GM12878 (cell line): ENCODE measurements at regions not wholly inside any gene's neighbourhood (a gene's known extent, or its start where the extent isn't known, plus 50 kb on each side); places are given as distances from the start of the nearest gene placed in this dataset.
A peak's percentile ranks its signal among the peaks of the same experiment; 100 is the strongest.

Experiments used
- ATAC-seq: fragments of 200-7000 bp; cut with Tn5 transposase; 3 replicates; pipeline ENCODE4 v1.9.1; 2020; ENCODE audit warnings: mild to moderate bottlenecking, moderate library complexity
- BruUV-seq: library from RNA; stranded (reverse); fragments of 400-500 nt; replicated peaks from 2 replicates; lab custom pipeline; 2021; lab: Mats Ljungman, UMichigan
- CTCF ChIA-PET: fragments of 300-600 bp; sonication (Branson Sonifier 250); formaldehyde crosslinking; extraction: SDS; loops from one replicate; lab custom pipeline; 2021; ENCODE audit warnings: inconsistent platforms; lab: Yijun Ruan, JAX
- POLR2A ChIA-PET: fragments of 350-600 bp; formaldehyde crosslinking; extraction: SDS; loops from one replicate; lab custom pipeline; 2021; ENCODE audit warnings: inconsistent platforms; lab: Charles Lee
- RAD21 ChIA-PET: fragments of 300-600 bp; sonication (Branson Sonifier 250); formaldehyde crosslinking; loops from one replicate; lab custom pipeline; 2023; ENCODE audit warnings: antibody characterized with exemption; ENCODE audit not compliant: unreplicated experiment; lab: Charles Lee
- SMC1A ChIA-PET: fragments of 300-600 bp; sonication (Branson Sonifier 250); formaldehyde crosslinking; loops from one replicate; lab custom pipeline; 2023; ENCODE audit not compliant: unreplicated experiment, uncharacterized antibody; lab: Charles Lee
- DNase-seq: peaks from one replicate; pipeline ENCODE4 v3.0.0-alpha.2; 2011; ENCODE audit warnings: low read depth, low spot score
- FAIRE-seq: peaks from 3 replicates; lab custom pipeline; 2011; peaks lifted over from hg19 to GRCh38; lab: Jason Lieb, UNC
- H2AFZ ChIP-seq: 2 replicates; pipeline ENCODE4 v1.6.0; 2011; ENCODE audit warnings: low read depth, low read length, control low read depth; ENCODE audit not compliant: control insufficient read depth
- H3K27ac ChIP-seq: 2 replicates; pipeline ENCODE4 v1.5.1; 2011; ENCODE audit warnings: control low read depth; ENCODE audit not compliant: control insufficient read depth, insufficient read depth
- H3K27me3 ChIP-seq, 2 experiments: replicated peaks in 1 of 2; 2 replicates each; pipeline versions ENCODE4 v1.6.0 to v1.6.1; 2011; ENCODE audit warnings: low read length in 1 of 2; ENCODE audit not compliant: control insufficient read depth in 2 of 2, insufficient read depth in 2 of 2
- H3K36me3 ChIP-seq, 2 experiments: 2 replicates each; pipeline ENCODE4 v1.5.1; 2011; ENCODE audit warnings: low read length in 1 of 2; ENCODE audit not compliant: control insufficient read depth in 2 of 2, insufficient read depth in 2 of 2
- H3K4me1 ChIP-seq: 2 replicates; pipeline ENCODE4 v1.6.1; 2011; ENCODE audit warnings: mild to moderate bottlenecking, low read length, moderate library complexity, mixed read lengths; ENCODE audit not compliant: control insufficient read depth, insufficient read depth
- H3K4me2 ChIP-seq: 2 replicates; pipeline ENCODE4 v1.6.0; 2011; ENCODE audit warnings: control low read depth; ENCODE audit not compliant: control insufficient read depth, insufficient read depth
- H3K4me3 ChIP-seq: fragments of 200-600 bp; sonication (generic); 2 replicates; pipeline ENCODE4 v1.5.1; 2016
- H3K79me2 ChIP-seq: 2 replicates; pipeline ENCODE4 v1.6.0; 2011; ENCODE audit warnings: low read length; ENCODE audit not compliant: control insufficient read depth, insufficient read depth
- H3K9ac ChIP-seq: 2 replicates; pipeline ENCODE4 v1.8.0; 2011; ENCODE audit warnings: low read length, control low read depth, mixed read lengths; ENCODE audit not compliant: control insufficient read depth, insufficient read depth
- H3K9me3 ChIP-seq: replicated peaks from 3 replicates; pipeline ENCODE4 v1.5.1; 2011; ENCODE audit warnings: mild to moderate bottlenecking, low read length; ENCODE audit not compliant: control insufficient read depth, insufficient read depth
- H4K20me1 ChIP-seq: 2 replicates; pipeline ENCODE4 v1.6.0; 2011; ENCODE audit not compliant: control insufficient read depth, insufficient read depth
- ETV6 ChIP-seq, 2 experiments: fragments of 450-650 bp in 1 of 2; IDR thresholded peaks in 1 of 2; conservative IDR thresholded peaks in 1 of 2; 2 replicates each; pipeline ENCODE4 v1.6.1; 2014; ENCODE audit warnings: antibody characterized with exemption in 1 of 2, borderline replicate concordance in 1 of 2, low read depth in 1 of 2, mild to moderate bottlenecking in 1 of 2, moderate library complexity in 1 of 2
- NFIC ChIP-seq: IDR thresholded peaks from 2 replicates; pipeline ENCODE4 v1.6.1; 2012; ENCODE audit warnings: low read depth, mild to moderate bottlenecking, inconsistent platforms, low read length, moderate library complexity
- NR2C2 ChIP-seq: IDR thresholded peaks from 2 replicates; pipeline ENCODE4 v1.6.1; 2011; ENCODE audit warnings: borderline replicate concordance, low read depth; ENCODE audit not compliant: control insufficient read depth, insufficient read length
- SUZ12 ChIP-seq: fragments of 200-600 bp; sonication (generic); IDR thresholded peaks from one replicate; pipeline ENCODE4 v1.6.1; 2018; ENCODE audit warnings: antibody characterized with exemption, mild to moderate bottlenecking; ENCODE audit not compliant: unreplicated experiment
- ZNF687 ChIP-seq: fragments of 450-650 bp; IDR thresholded peaks from 2 replicates; pipeline ENCODE4 v1.6.1; 2017; ENCODE audit warnings: mild to moderate bottlenecking, moderate library complexity
- WGBS: methylation state at CpG from one replicate; pipeline ENCODE4 v1.1.6; 2016; ENCODE audit warnings: low lambda C conversion rate; ENCODE audit not compliant: insufficient replicate concordance, insufficient coverage; ENCODE audit errors: missing lambda C conversion rate; 5-methylcytosine and 5-hydroxymethylcytosine counted together
- in situ Hi-C: fragments of 300-500 bp; cut with MboI; formaldehyde crosslinking; loops from 9 replicates; pipeline ENCODE4 v1.14.3; 2018; ENCODE audit warnings: mixed read lengths
- intact Hi-C: fragments of 100-400 bp; cut with micrococcal nuclease; formaldehyde crosslinking; loops from one replicate; pipeline ENCODE4 v1.14.2; 2022; ENCODE audit not compliant: unreplicated experiment

DNA sequence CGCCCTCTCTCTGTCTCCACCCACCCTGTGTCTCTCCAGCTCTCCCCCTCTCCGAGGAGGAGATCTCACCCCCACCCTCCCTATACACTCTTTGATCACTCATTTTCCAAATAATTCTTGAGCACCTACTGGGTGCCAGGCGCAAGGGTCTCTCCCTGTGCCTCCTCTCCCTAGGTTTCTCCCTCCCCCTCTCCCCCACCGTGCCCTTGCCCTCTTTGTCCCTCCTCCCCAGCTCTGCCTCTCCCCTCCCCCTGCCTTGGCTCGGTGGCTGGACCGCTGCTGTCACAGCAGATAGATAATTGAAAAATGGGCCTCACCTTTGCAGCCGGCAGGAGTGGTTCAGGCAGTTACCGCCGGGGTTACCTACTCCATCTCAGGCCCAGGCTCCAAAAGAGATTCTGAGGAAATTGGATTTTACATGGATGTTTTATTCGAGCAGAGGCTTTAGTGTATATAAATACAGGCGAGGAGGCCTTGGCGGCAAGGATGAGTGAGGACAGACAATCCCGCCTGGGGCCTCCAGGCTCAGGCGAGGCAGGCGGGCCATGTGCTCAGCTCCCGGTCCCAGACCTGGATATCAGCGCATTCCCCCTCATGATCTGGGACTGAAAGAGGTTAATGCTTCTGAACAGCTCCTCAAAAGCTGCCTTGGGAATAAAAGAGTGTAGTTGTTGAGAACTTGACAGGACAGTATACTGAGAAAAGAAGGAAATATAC is 60.8 kb upstream of the BTRC start:
- RAD21 ChIA-PET = no interaction called here
- H2AFZ ChIP-seq = no peak overlapping the region
- in situ Hi-C loops = loop anchor here (10.0 kb wide), 1 partner anchor 152 kb away; no protein-coding TSS in a partner anchor
- WGBS = 49% methylated on average over 13 of the region's 17 CpGs
- no peaks in the 10 kb centered on the region; the same call in 1 of the 2 replicates for H4K20me1 ChIP-seq
- TF ChIP-seq NFIC (no peak), ZNF687 (no peak), ETV6 (conservative IDR thresholded peaks at IDR 0.05 in 1 of 2, IDR thresholded peaks at IDR 0.05 in 1 of 2; ENCODE audit: borderline replicate concordance in 1 of 2, low read depth in 1 of 2) (no peak), SUZ12 (peak; percentile 55), NR2C2 (no peak)
- H3K27ac ChIP-seq = no peak overlapping the region
- no peak overlapping the region for H3K9ac ChIP-seq
- CTCF ChIA-PET = interaction anchor here (0.7 to 4.0 kb wide), 6 partner anchors 17 to 151 kb away, joined by 3 to 22 read pairs (median 4); no protein-coding TSS in a partner anchor
- FAIRE-seq (no peak), ATAC-seq (no peak), DNase-seq (no peak)
- H3K36me3 ChIP-seq = no peaks in the 10 kb centered on the region
- intact Hi-C loops = loop anchor here (5.0 kb wide), 1 partner anchor 131 kb away; no protein-coding TSS in a partner anchor
- peaks cover 9 to 15% of the 10 kb centered on the region in 2 experiments for H3K27me3 ChIP-seq
- H3K4me2 ChIP-seq = no peak overlapping the region
- H3K79me2 ChIP-seq = no peaks in the 10 kb centered on the region
- POLR2A ChIA-PET = no interaction called here
- no peaks in the 10 kb centered on the region for H3K4me1 ChIP-seq
- H3K9me3 ChIP-seq = no peaks in the 10 kb centered on the region
- H3K4me3 ChIP-seq = no peak overlapping the region
- no TSS peak for BruUV-seq
- SMC1A ChIA-PET = interaction anchor here (0.7 to 1.0 kb wide), 2 partner anchors 21 to 151 kb away, joined by 3 read pairs; no protein-coding TSS in a partner anchor
